HFFc6 (cell line): ENCODE measurements at regions not wholly inside any gene's neighbourhood (a gene's known extent, or its start where the extent isn't known, plus 50 kb on each side); places are given as distances from the start of the nearest gene placed in this dataset.

Experiments
- DNase-seq: peaks from one replicate; pipeline ENCODE4 v3.0.0-alpha.2; 2018
- H3K27ac Mint-ChIP-seq: 2 replicates; pipeline ENCODE4 v1.8.0; 2020; ENCODE audit warnings: mild to moderate bottlenecking, mixed read lengths
- H3K27me3 Mint-ChIP-seq: 2 replicates; pipeline ENCODE4 v1.8.0; 2021; ENCODE audit warnings: mild to moderate bottlenecking, moderate library complexity, mixed read lengths; ENCODE audit not compliant: insufficient read depth
- H3K36me3 Mint-ChIP-seq: 2 replicates; pipeline ENCODE4 v1.8.0; 2021; ENCODE audit warnings: low read depth, mixed read lengths
- H3K4me1 Mint-ChIP-seq: 2 replicates; pipeline ENCODE4 v1.8.0; 2020; ENCODE audit warnings: low read depth, mixed read lengths
- H3K4me3 Mint-ChIP-seq: 2 replicates; pipeline ENCODE4 v1.8.0; 2020; ENCODE audit warnings: mild to moderate bottlenecking, moderate library complexity, mixed read lengths
- H3K9me3 Mint-ChIP-seq: 2 replicates; pipeline ENCODE4 v1.8.0; 2020; ENCODE audit warnings: mild to moderate bottlenecking, mixed read lengths
- TF ChIP-seq, protein P1 (sequence below): fragments of 200-600 bp; sonication (generic); IDR thresholded peaks from 2 replicates; pipeline ENCODE4 v1.5.0; 2021; ENCODE audit warnings: antibody characterized with exemption, mild to moderate bottlenecking

DNA sequence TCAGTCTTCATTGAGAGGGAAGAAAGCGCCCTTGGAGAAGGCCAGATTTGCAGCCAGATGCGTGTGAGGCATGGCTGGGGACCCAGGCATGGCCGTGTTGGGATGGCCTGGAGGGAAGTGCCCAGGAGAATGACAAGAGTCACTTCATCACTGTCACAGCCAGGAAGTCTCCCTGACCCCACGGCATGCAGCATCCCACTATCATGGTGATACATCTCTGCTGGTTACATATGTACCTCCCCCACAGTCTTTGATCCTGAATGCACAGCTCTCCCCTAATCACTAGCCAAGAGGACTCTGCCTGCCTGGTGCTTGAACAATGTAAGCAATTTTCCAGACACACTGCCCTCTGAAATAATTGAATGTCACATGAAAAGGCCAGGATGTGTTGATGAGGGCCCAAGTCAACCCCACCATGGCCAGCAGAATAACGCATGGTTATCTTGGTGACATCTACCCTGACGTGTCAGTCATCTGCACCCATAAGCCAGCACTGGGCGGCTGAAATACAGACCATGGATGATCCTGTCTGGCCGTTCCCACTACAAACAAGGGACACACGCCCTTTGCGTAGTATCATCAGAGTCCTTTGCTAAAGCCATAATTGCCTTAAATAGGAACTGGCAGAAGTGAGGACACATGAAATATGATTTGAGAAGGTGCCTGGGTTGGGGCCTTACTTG is 149.7 kb upstream of the SPACA7 start:
- TF ChIP-seq, protein P1, sequence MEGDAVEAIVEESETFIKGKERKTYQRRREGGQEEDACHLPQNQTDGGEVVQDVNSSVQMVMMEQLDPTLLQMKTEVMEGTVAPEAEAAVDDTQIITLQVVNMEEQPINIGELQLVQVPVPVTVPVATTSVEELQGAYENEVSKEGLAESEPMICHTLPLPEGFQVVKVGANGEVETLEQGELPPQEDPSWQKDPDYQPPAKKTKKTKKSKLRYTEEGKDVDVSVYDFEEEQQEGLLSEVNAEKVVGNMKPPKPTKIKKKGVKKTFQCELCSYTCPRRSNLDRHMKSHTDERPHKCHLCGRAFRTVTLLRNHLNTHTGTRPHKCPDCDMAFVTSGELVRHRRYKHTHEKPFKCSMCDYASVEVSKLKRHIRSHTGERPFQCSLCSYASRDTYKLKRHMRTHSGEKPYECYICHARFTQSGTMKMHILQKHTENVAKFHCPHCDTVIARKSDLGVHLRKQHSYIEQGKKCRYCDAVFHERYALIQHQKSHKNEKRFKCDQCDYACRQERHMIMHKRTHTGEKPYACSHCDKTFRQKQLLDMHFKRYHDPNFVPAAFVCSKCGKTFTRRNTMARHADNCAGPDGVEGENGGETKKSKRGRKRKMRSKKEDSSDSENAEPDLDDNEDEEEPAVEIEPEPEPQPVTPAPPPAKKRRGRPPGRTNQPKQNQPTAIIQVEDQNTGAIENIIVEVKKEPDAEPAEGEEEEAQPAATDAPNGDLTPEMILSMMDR = no peak
- Mint-ChIP-seq H3K27me3 (peaks cover 3% of the 10 kb centered on the region), H3K9me3 (peaks cover 82% of the 10 kb centered on the region), H3K4me1 (no peaks in the 10 kb centered on the region), H3K4me3 (no peak overlapping the region), H3K27ac (no peak overlapping the region), H3K36me3 (peaks cover 21% of the 10 kb centered on the region)
- DNase-seq = no peak

DNA sequence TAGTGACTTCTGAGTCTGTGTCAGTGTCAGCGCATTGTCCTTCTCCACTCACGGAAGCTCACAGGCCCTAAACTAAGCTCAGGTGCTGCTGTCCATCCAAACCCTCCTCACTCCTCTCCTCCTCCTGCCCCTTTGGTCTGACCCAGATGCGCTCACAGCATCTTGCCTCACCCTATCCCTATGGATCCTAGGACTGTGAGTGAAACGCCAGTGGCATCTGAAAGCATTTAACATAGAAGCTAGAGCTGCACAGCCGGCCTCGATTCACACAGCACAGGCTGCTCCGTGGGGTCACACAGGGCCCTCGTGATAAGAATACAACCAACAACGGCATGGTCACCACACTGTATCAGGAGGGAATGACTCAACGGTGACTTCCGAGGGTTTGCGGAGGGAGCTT is 149.1 kb upstream of the SPACA7 start:
- DNase-seq = no peak
- no peak overlapping the region for H3K27ac Mint-ChIP-seq
- peaks cover 21% of the 10 kb centered on the region for H3K36me3 Mint-ChIP-seq
- TF ChIP-seq, protein P1 = no peak
- peaks cover 84% of the 10 kb centered on the region for H3K9me3 Mint-ChIP-seq
- no peaks in the 10 kb centered on the region for H3K4me1 Mint-ChIP-seq
- no peak overlapping the region for H3K4me3 Mint-ChIP-seq
- peaks cover 4% of the 10 kb centered on the region for H3K27me3 Mint-ChIP-seq

DNA sequence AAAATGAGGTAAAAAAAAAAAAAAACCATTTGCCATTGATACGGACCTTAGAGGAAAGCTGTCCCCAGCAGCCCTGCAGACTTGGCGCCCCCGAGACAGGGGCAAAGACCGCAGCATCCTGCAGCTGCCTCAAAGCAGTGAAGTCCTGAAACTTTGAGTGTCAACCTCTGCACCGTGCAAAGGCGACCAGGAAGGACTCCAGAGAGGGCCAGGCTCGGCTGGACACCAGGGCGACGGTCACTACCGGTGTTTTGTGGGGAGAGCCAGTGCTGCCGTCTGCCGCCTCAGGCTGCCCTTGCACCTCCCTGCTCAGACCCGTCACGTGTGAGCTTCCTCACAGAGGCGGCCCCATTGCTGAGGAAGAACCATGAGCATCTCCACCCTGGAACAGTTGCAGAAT is 146.7 kb upstream of the SPACA7 start:
- Mint-ChIP-seq H3K36me3 (peaks cover 22% of the 10 kb centered on the region), H3K9me3 (peaks cover 83% of the 10 kb centered on the region), H3K27ac (no peak overlapping the region), H3K27me3 (peaks cover 4% of the 10 kb centered on the region), H3K4me1 (no peaks in the 10 kb centered on the region), H3K4me3 (no peak overlapping the region)
- TF ChIP-seq, protein P1 = no peak
- no peak for DNase-seq

DNA sequence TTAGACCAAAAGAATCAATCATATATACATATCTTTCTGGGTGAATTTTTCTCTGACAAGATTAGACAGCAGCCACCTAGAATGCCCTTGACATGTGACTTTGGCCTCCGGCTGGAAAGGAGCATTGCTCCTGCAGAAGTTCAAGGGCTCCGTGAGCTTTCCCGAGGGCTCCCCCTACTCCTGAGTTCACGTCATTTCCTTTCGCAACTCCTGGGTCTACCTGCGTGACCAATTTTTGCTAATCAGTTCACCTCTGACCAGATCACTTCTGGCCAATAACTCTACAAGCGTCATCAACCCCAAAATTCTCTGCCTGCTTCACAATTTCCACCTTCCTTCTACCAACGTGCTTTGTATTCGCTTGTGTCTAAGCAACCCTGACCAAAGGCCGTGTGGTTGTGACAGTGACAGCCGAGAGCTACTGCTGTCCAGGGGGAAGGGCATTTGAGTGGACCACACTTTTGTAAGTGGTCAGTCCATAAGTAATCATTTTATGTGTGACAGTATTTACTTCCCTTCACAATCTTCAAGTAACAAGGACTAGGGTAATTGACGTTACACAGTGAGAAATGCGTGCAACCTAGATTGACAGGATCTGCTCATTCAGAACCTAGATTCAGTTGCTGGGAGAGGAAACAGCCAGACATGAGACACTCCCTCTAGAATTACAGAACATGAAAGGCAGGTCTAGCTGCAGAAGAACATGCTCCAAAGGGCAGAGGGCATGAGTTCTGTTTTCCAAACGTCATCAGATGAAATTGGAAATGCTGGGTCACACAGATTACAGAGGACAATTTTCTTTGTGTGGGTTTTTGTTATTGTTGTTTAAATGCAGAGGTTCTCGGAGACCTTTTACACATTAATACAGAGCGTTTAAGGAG is 145.9 kb upstream of the SPACA7 start:
- H3K4me1 Mint-ChIP-seq = no peaks in the 10 kb centered on the region
- no peak overlapping the region for H3K27ac Mint-ChIP-seq
- TF ChIP-seq, protein P1 = no peak
- peaks cover 27% of the 10 kb centered on the region for H3K36me3 Mint-ChIP-seq
- DNase-seq = no peak
- H3K4me3 Mint-ChIP-seq = no peak overlapping the region
- H3K9me3 Mint-ChIP-seq = peaks cover 87% of the 10 kb centered on the region
- H3K27me3 Mint-ChIP-seq = peaks cover 4% of the 10 kb centered on the region

DNA sequence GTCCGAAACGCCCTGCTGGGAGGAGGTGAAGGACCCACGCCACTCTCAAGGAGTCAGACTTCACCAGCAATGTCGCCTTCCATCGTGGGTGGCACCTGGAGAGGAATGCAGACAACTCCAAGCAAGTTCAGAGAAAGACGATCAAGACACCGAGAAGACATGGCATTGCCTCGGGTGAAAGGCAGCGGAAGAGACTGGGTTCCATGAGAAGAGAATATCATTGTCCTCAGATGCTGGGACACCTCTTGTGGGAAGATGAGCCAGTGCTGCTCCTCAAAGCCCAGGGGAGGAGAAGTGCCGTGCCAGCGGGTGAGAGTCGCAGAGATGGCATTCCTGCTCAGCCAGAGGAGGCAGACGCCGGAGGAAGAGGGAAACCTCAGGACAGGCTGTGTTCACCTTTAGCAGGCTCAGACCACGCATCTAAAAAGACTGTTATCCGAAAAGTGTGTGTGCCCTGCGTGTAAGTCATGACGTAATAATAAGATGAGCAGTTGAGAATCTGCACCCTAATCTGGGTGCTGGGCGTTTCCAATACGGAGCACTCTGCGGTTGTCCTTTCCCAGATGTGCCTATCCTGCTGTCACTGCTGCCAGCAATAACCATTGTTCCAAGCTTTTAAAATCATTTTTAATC is 144.6 kb upstream of the SPACA7 start:
- Mint-ChIP-seq H3K4me3 (no peak overlapping the region), H3K4me1 (no peaks in the 10 kb centered on the region), H3K27ac (no peak overlapping the region), H3K36me3 (peaks cover 21% of the 10 kb centered on the region), H3K9me3 (peaks cover 81% of the 10 kb centered on the region), H3K27me3 (peaks cover 4% of the 10 kb centered on the region)
- DNase-seq = no peak
- TF ChIP-seq, protein P1 = no peak
